Upper lobe of left lung (tissue), 6 donors: ENCODE measurements at regions not wholly inside any gene's neighbourhood (a gene's known extent, or its start where the extent isn't known, plus 50 kb on each side); places are given as distances from the start of the nearest gene placed in this dataset.
"Not testable (repeated sequence)": the region's sequence is repeated elsewhere in the genome, so short reads cannot be mapped to it uniquely, and the experiment has no call there.

Experiments
- ATAC-seq, 2 donors: fragments of 200-7000 bp; cut with Tn5 transposase; one replicate each; pipeline ENCODE4 v1.9.1; 2022; ENCODE audit warnings: mild to moderate bottlenecking in 2 of 2, moderate library complexity in 2 of 2; ENCODE audit not compliant: low FRiP score in 2 of 2
- DNase-seq, 2 donors: peaks; one replicate each; pipeline ENCODE4 v3.0.0-alpha.2; 2019 to 2020
- H3K27ac ChIP-seq, 4 donors: fragments of 200-600 bp; sonication (generic); one replicate each; pipeline ENCODE4 v1.5.1; 2016 to 2019
- H3K27me3 ChIP-seq, 4 donors: fragments of 200-600 bp; sonication (generic); one replicate each; pipeline ENCODE4 v1.5.1; 2017 to 2019
- H3K36me3 ChIP-seq, 4 donors: fragments of 200-600 bp; sonication (generic); one replicate each; pipeline ENCODE4 v1.5.1; 2016 to 2019
- H3K4me1 ChIP-seq, 4 donors: fragments of 200-600 bp; sonication (generic); one replicate each; pipeline ENCODE4 v1.5.1; 2018 to 2019
- H3K4me3 ChIP-seq, 4 donors: fragments of 200-600 bp; sonication (generic); one replicate each; pipeline ENCODE4 v1.5.1; 2017 to 2019; ENCODE audit warnings: mild to moderate bottlenecking in 2 of 4, moderate library complexity in 1 of 4
- H3K9me3 ChIP-seq, 4 donors: fragments of 200-600 bp; sonication (generic); one replicate each; pipeline ENCODE4 v1.5.1; 2018 to 2019
- WGBS, 2 donors: methylation state at CpG; one replicate each; pipeline ENCODE4 v1.1.5; 2017 to 2018; 5-methylcytosine and 5-hydroxymethylcytosine counted together
- donor health status: DM: no; HTN: no; CAD: no; lungs with moderate emphysema.
- donor health status: DM: no; HTN: yes; CAD: no; lungs with severe emphysema.

GRCh38 chr9:64499541-64499940, 785.5 kb downstream of the FOXD4L5 start:
- not testable (repeated sequence) for H3K4me1 ChIP-seq, H3K4me3 ChIP-seq, ATAC-seq, H3K27ac ChIP-seq, H3K36me3 ChIP-seq, H3K27me3 ChIP-seq, H3K9me3 ChIP-seq
- DNase-seq: peak in 1 of 2 donors; percentile 69
- 92 to 94% methylated on average over 13 of the region's 16 CpGs for WGBS, 2 donors

- DNase-seq: peak in 1 of 2 donors; percentile 25
- not testable (repeated sequence) for H3K27me3 ChIP-seq, H3K4me1 ChIP-seq, H3K9me3 ChIP-seq, H3K4me3 ChIP-seq, H3K36me3 ChIP-seq, H3K27ac ChIP-seq, ATAC-seq
- no CpG with 5 or more reads among the region's 13 CpGs for WGBS, 2 donors
Measured at GRCh38 chr9:64498409-64498808, 786.6 kb downstream of the FOXD4L5 start.

- DNase-seq: peak in 1 of 2 donors; percentile 55
- not testable (repeated sequence) for H3K27ac ChIP-seq, H3K9me3 ChIP-seq, H3K4me1 ChIP-seq, H3K36me3 ChIP-seq, H3K27me3 ChIP-seq, ATAC-seq, H3K4me3 ChIP-seq
- WGBS, 2 donors: 66 to 72% methylated on average over 21 to 27 of the region's 32 CpGs
Measured at GRCh38 chr9:64488544-64488943, 796.5 kb downstream of the FOXD4L5 start.

- not testable (repeated sequence) for H3K4me1 ChIP-seq, H3K27ac ChIP-seq, H3K9me3 ChIP-seq, H3K27me3 ChIP-seq, H3K4me3 ChIP-seq, H3K36me3 ChIP-seq, ATAC-seq
- whole genome bisulfite sequencing, 2 donors: no CpG with 5 or more reads among the region's 15 CpGs
- peak in 1 of 2 donors; percentile 81 for DNase-seq
Measured at GRCh38 chr9:64486067-64486466, 798.9 kb downstream of the FOXD4L5 start.

- H3K27ac ChIP-seq, H3K9me3 ChIP-seq, ATAC-seq, DNase-seq, H3K4me1 ChIP-seq, H3K36me3 ChIP-seq, H3K4me3 ChIP-seq, H3K27me3 ChIP-seq: not testable (repeated sequence)
- WGBS, 2 donors: 38% methylated on average over 3 of the region's 3 CpGs; no CpG with 5 or more reads in 1 of the 2 donors
Measured at GRCh38 chr9:64479095-64479494, 805.9 kb downstream of the FOXD4L5 start.

GRCh38 chr9:64468943-64469342, 816.1 kb downstream of the FOXD4L5 start:
- not testable (repeated sequence) for DNase-seq, H3K27me3 ChIP-seq, H3K36me3 ChIP-seq, H3K4me1 ChIP-seq, H3K9me3 ChIP-seq, H3K27ac ChIP-seq, H3K4me3 ChIP-seq, ATAC-seq
- 33% methylated on average over 1 of the region's 8 CpGs; no CpG with 5 or more reads in 1 of the 2 donors for WGBS, 2 donors

GRCh38 chr9:64466052-64466599, 818.9 kb downstream of the FOXD4L5 start:
- not testable (repeated sequence) for H3K36me3 ChIP-seq, H3K27me3 ChIP-seq, H3K27ac ChIP-seq, H3K9me3 ChIP-seq, H3K4me3 ChIP-seq, ATAC-seq, H3K4me1 ChIP-seq, DNase-seq
- WGBS, 2 donors: 8 to 58% methylated on average over 1 to 2 of the region's 4 CpGs

- not testable (repeated sequence) for H3K27ac ChIP-seq, DNase-seq, H3K4me1 ChIP-seq, H3K4me3 ChIP-seq, H3K36me3 ChIP-seq, H3K27me3 ChIP-seq, H3K9me3 ChIP-seq
- peak in 1 of 2 donors; percentile 50 for ATAC-seq
- WGBS, 2 donors: no CpG with 5 or more reads among the region's 5 CpGs
Measured at GRCh38 chr9:64461885-64462284, 823.1 kb downstream of the FOXD4L5 start.

- WGBS, 2 donors: 71 to 75% methylated on average over 3 of the region's 3 CpGs
- not testable (repeated sequence) for H3K4me1 ChIP-seq, ATAC-seq, H3K36me3 ChIP-seq, H3K9me3 ChIP-seq, H3K27me3 ChIP-seq, DNase-seq, H3K4me3 ChIP-seq, H3K27ac ChIP-seq
Measured at GRCh38 chr9:64458642-64459041, 826.4 kb downstream of the FOXD4L5 start.

- DNase-seq, H3K9me3 ChIP-seq, H3K4me3 ChIP-seq, H3K36me3 ChIP-seq, H3K27me3 ChIP-seq, ATAC-seq, H3K27ac ChIP-seq, H3K4me1 ChIP-seq: not testable (repeated sequence)
- WGBS, 2 donors: 60% methylated on average over 1 of the region's 1 CpG; no CpG with 5 or more reads in 1 of the 2 donors
Measured at GRCh38 chr9:64455107-64455648, 829.8 kb downstream of the FOXD4L5 start.

- H3K9me3 ChIP-seq, H3K4me1 ChIP-seq, DNase-seq, H3K27me3 ChIP-seq, H3K4me3 ChIP-seq, ATAC-seq, H3K27ac ChIP-seq, H3K36me3 ChIP-seq: not testable (repeated sequence)
- 68 to 76% methylated on average over 2 of the region's 2 CpGs for WGBS, 2 donors
Measured at GRCh38 chr9:64452134-64452533, 832.9 kb downstream of the FOXD4L5 start.

GRCh38 chr9:64450654-64451053, 834.4 kb downstream of the FOXD4L5 start:
- not testable (repeated sequence) for H3K9me3 ChIP-seq, H3K4me1 ChIP-seq, ATAC-seq, H3K27ac ChIP-seq, H3K27me3 ChIP-seq, H3K36me3 ChIP-seq, H3K4me3 ChIP-seq, DNase-seq
- 86% methylated on average over 1 of the region's 5 CpGs; no CpG with 5 or more reads in 1 of the 2 donors for WGBS, 2 donors

- not testable (repeated sequence) for H3K9me3 ChIP-seq, DNase-seq, H3K27me3 ChIP-seq, H3K36me3 ChIP-seq, H3K4me3 ChIP-seq, H3K27ac ChIP-seq, ATAC-seq, H3K4me1 ChIP-seq
- WGBS, 2 donors: 63 to 83% methylated on average over 2 of the region's 2 CpGs
Measured at GRCh38 chr9:64449025-64449424, 836.0 kb downstream of the FOXD4L5 start.
